RWPE1 (cell line): ENCODE measurements at regions not wholly inside any gene's neighbourhood (a gene's known extent, or its start where the extent isn't known, plus 50 kb on each side); places are given as distances from the start of the nearest gene placed in this dataset.

Experiments
- CTCF ChIA-PET: fragments of 350-600 bp; sonication (Branson Sonifier 250); formaldehyde crosslinking; extraction: SDS; loops from one replicate; lab custom pipeline; 2021; lab: Yijun Ruan, JAX
- POLR2A ChIA-PET: fragments of 400-600 bp; formaldehyde crosslinking; extraction: SDS; loops from one replicate; lab custom pipeline; 2020; ENCODE audit warnings: antibody characterized with exemption; ENCODE audit not compliant: low non-redundant PET; lab: Yijun Ruan, JAX
- DNase-seq: peaks from one replicate; pipeline ENCODE4 v3.0.0; 2012; ENCODE audit warnings: low spot score
- H3K27ac ChIP-seq: fragments of 450-650 bp; 2 replicates; pipeline ENCODE4 v1.5.1; 2017
- TF ChIP-seq, protein P1 (sequence below): fragments of 450-650 bp; conservative IDR thresholded peaks from 2 replicates; pipeline ENCODE4 v1.5.1; 2017; ENCODE audit warnings: low read depth, mild to moderate bottlenecking

GRCh38 chr1:13900583-13900982 is 200.6 kb downstream of the PRDM2 start:
- DNase-seq, result no peak
- TF ChIP-seq, protein P1, sequence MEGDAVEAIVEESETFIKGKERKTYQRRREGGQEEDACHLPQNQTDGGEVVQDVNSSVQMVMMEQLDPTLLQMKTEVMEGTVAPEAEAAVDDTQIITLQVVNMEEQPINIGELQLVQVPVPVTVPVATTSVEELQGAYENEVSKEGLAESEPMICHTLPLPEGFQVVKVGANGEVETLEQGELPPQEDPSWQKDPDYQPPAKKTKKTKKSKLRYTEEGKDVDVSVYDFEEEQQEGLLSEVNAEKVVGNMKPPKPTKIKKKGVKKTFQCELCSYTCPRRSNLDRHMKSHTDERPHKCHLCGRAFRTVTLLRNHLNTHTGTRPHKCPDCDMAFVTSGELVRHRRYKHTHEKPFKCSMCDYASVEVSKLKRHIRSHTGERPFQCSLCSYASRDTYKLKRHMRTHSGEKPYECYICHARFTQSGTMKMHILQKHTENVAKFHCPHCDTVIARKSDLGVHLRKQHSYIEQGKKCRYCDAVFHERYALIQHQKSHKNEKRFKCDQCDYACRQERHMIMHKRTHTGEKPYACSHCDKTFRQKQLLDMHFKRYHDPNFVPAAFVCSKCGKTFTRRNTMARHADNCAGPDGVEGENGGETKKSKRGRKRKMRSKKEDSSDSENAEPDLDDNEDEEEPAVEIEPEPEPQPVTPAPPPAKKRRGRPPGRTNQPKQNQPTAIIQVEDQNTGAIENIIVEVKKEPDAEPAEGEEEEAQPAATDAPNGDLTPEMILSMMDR, result no peak
- POLR2A ChIA-PET, result no interaction called here
- no peak overlapping the region for H3K27ac ChIP-seq
- CTCF ChIA-PET, result interaction anchor here (1.6 kb wide), 1 partner anchor 13 kb away, joined by 5 read pairs; no protein-coding TSS in a partner anchor

- POLR2A ChIA-PET, result no interaction called here
These were observed 201.1 kb downstream of the PRDM2 start for GRCh38 chr1:13901039-13901438.

DNA sequence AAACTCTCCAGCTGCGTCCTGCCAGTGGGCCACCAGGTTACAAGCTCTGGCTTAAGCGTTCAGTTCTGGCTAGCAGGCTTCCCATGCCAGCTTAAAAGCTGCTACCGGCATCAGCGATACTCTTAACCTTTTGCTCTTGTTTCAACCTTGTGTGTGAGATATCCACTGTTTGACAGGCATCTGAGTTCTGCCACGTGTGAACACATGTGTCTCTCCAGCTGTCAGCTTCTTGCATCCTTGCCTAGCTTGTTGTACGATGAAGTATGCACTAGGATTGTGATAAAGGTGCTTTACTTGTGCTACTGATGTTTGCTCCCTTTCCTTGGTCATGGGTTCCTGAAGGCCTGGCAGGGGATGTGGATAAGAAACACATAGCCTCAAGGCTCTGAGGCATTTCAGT is 201.6 kb downstream of the PRDM2 start:
- DNase-seq, result no peak
- TF ChIP-seq, protein P1, result no peak
- no peak overlapping the region for H3K27ac ChIP-seq
- ChIA-PET POLR2A (no interaction called here), CTCF (no interaction called here)

More at GRCh38 chr1:13901039-13901438, 201.1 kb downstream of the PRDM2 start:
- TF ChIP-seq, protein P1, result no peak
- no peak for DNase-seq
- H3K27ac ChIP-seq, result no peak overlapping the region
- CTCF ChIA-PET, result no interaction called here

- CTCF ChIA-PET, result no interaction called here
- TF ChIP-seq, protein P1, result no peak
- DNase-seq, result no peak
- H3K27ac ChIP-seq, result no peak overlapping the region
- POLR2A ChIA-PET, result no interaction called here
These were observed 208.1 kb downstream of the PRDM2 start for GRCh38 chr1:13908128-13908527.

- no peak overlapping the region for H3K27ac ChIP-seq
- POLR2A ChIA-PET, result no interaction called here
- CTCF ChIA-PET, result no interaction called here
- no peak for DNase-seq
- TF ChIP-seq, protein P1, result no peak
These were observed 212.0 kb downstream of the PRDM2 start for GRCh38 chr1:13911697-13912619.

GRCh38 chr1:13913396-13913795 is 213.4 kb downstream of the PRDM2 start:
- no peak for DNase-seq
- CTCF ChIA-PET, result interaction anchor here (1.5 kb wide), 1 partner anchor 14 kb away, joined by 5 read pairs; no protein-coding TSS in a partner anchor
- POLR2A ChIA-PET, result no interaction called here
- H3K27ac ChIP-seq, result no peak overlapping the region
- TF ChIP-seq, protein P1, result no peak
